Stomach (tissue), 4 donors: ENCODE measurements at regions not wholly inside any gene's neighbourhood (a gene's known extent, or its start where the extent isn't known, plus 50 kb on each side); places are given as distances from the start of the nearest gene placed in this dataset.

Experiments
- EP300 ChIP-seq: sonication (generic); formaldehyde crosslinking; IDR thresholded peaks from one replicate; pipeline ENCODE4 v1.6.1; 2017; ENCODE audit warnings: antibody characterized with exemption
- POLR2A ChIP-seq, 4 donors: fragments of 450-650 bp; IDR thresholded peaks; one replicate each; pipeline ENCODE4 v1.6.1; 2016; ENCODE audit warnings: antibody characterized with exemption in 4 of 4, control low read depth in 2 of 4, mild to moderate bottlenecking in 1 of 4, moderate library complexity in 1 of 4
- TF ChIP-seq, protein P1 (sequence below), 7 experiments: fragments of 450-650 bp in 4 of 7; fragments of 200-600 bp in 3 of 7; sonication (generic) in 3 of 7; IDR thresholded peaks; one replicate each; pipeline ENCODE4 v1.5.1; 2016 to 2019; ENCODE audit warnings: antibody characterized with exemption in 7 of 7, control low read depth in 2 of 7, mild to moderate bottlenecking in 1 of 7

GRCh38 chr5:128774605-128775004, 190.7 kb upstream of the SLC27A6 start:
- TF ChIP-seq EP300: no peak
- TF ChIP-seq, protein P1, sequence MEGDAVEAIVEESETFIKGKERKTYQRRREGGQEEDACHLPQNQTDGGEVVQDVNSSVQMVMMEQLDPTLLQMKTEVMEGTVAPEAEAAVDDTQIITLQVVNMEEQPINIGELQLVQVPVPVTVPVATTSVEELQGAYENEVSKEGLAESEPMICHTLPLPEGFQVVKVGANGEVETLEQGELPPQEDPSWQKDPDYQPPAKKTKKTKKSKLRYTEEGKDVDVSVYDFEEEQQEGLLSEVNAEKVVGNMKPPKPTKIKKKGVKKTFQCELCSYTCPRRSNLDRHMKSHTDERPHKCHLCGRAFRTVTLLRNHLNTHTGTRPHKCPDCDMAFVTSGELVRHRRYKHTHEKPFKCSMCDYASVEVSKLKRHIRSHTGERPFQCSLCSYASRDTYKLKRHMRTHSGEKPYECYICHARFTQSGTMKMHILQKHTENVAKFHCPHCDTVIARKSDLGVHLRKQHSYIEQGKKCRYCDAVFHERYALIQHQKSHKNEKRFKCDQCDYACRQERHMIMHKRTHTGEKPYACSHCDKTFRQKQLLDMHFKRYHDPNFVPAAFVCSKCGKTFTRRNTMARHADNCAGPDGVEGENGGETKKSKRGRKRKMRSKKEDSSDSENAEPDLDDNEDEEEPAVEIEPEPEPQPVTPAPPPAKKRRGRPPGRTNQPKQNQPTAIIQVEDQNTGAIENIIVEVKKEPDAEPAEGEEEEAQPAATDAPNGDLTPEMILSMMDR (IDR thresholded peaks at IDR 0.05): no peak
- no peak for TF ChIP-seq POLR2A (IDR thresholded peaks at IDR 0.05)
